Hepatocyte (in vitro differentiated cells): ENCODE measurements at regions not wholly inside any gene's neighbourhood (a gene's known extent, or its start where the extent isn't known, plus 50 kb on each side); places are given as distances from the start of the nearest gene placed in this dataset.

ENCODE experiments used
- DNase-seq: peaks from one replicate; pipeline ENCODE4 v3.0.0-alpha.2; 2016; ENCODE audit warnings: low spot score
- H2AFZ ChIP-seq: fragments of 200-600 bp; sonication (generic); 2 replicates; pipeline ENCODE4 v1.6.0; 2016; ENCODE audit warnings: antibody characterized with exemption, mild to moderate bottlenecking
- H3K27ac ChIP-seq: fragments of 200-600 bp; sonication (generic); 2 replicates; pipeline ENCODE4 v1.5.1; 2016; ENCODE audit warnings: mild to moderate bottlenecking
- H3K27me3 ChIP-seq: fragments of 200-600 bp; sonication (generic); 2 replicates; pipeline ENCODE4 v1.6.1; 2016
- H3K36me3 ChIP-seq: fragments of 200-600 bp; sonication (generic); replicated peaks from 2 replicates; pipeline ENCODE4 v1.5.1; 2016; ENCODE audit warnings: low read depth; ENCODE audit not compliant: insufficient read depth
- H3K4me1 ChIP-seq: fragments of 200-600 bp; sonication (generic); 2 replicates; pipeline ENCODE4 v1.5.1; 2016; ENCODE audit warnings: mild to moderate bottlenecking, moderate library complexity; ENCODE audit not compliant: insufficient read depth
- H3K4me2 ChIP-seq: fragments of 200-600 bp; sonication (generic); 2 replicates; pipeline ENCODE4 v1.6.0; 2016
- H3K4me3 ChIP-seq: fragments of 200-600 bp; sonication (generic); 2 replicates; pipeline ENCODE4 v1.5.1; 2016; ENCODE audit warnings: mild to moderate bottlenecking
- H3K79me2 ChIP-seq: fragments of 200-600 bp; sonication (generic); 2 replicates; pipeline ENCODE4 v1.6.0; 2017; ENCODE audit warnings: mild to moderate bottlenecking
- H3K9me2 ChIP-seq: fragments of 200-600 bp; sonication (generic); replicated peaks from 2 replicates; pipeline ENCODE4 v1.6.0; 2017; ENCODE audit warnings: mild to moderate bottlenecking; ENCODE audit not compliant: insufficient read depth
- H3K9me3 ChIP-seq: fragments of 200-600 bp; sonication (generic); 2 replicates; pipeline ENCODE4 v1.5.1; 2016; ENCODE audit warnings: low read depth, mild to moderate bottlenecking
- H4K20me1 ChIP-seq: fragments of 200-600 bp; sonication (generic); 2 replicates; pipeline ENCODE4 v1.6.0; 2016; ENCODE audit warnings: mild to moderate bottlenecking; ENCODE audit not compliant: insufficient read depth, poor library complexity, severe bottlenecking
- EZH2 ChIP-seq: fragments of 200-600 bp; sonication (generic); IDR thresholded peaks from 2 replicates; pipeline ENCODE4 v1.6.1; 2016; ENCODE audit warnings: antibody characterized with exemption, mild to moderate bottlenecking, borderline replicate concordance
- EZH2phosphoT487 ChIP-seq: fragments of 200-600 bp; sonication (generic); IDR thresholded peaks from one replicate; pipeline ENCODE4 v1.6.1; 2018; ENCODE audit warnings: antibody characterized with exemption, mild to moderate bottlenecking, low read depth, moderate library complexity; ENCODE audit not compliant: unreplicated experiment, severe bottlenecking
- WGBS: methylation state at CpG from one replicate; pipeline ENCODE4 v1.1.6; 2016; ENCODE audit warnings: low lambda C conversion rate; ENCODE audit errors: missing lambda C conversion rate; 5-methylcytosine and 5-hydroxymethylcytosine counted together
- TF ChIP-seq, protein P1 (sequence below): fragments of 200-600 bp; sonication (generic); IDR thresholded peaks from 2 replicates; pipeline ENCODE4 v1.5.1; 2016; ENCODE audit warnings: antibody characterized with exemption, mild to moderate bottlenecking; ENCODE audit not compliant: poor library complexity

- TF ChIP-seq EZH2phosphoT487 (no peak), EZH2 (no peak)
- TF ChIP-seq, protein P1, sequence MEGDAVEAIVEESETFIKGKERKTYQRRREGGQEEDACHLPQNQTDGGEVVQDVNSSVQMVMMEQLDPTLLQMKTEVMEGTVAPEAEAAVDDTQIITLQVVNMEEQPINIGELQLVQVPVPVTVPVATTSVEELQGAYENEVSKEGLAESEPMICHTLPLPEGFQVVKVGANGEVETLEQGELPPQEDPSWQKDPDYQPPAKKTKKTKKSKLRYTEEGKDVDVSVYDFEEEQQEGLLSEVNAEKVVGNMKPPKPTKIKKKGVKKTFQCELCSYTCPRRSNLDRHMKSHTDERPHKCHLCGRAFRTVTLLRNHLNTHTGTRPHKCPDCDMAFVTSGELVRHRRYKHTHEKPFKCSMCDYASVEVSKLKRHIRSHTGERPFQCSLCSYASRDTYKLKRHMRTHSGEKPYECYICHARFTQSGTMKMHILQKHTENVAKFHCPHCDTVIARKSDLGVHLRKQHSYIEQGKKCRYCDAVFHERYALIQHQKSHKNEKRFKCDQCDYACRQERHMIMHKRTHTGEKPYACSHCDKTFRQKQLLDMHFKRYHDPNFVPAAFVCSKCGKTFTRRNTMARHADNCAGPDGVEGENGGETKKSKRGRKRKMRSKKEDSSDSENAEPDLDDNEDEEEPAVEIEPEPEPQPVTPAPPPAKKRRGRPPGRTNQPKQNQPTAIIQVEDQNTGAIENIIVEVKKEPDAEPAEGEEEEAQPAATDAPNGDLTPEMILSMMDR, result no peak
- Histone ChIP-seq H3K4me3 (no peak overlapping the region), H3K4me1 (peaks cover 16% of the 10 kb centered on the region), H4K20me1 (no peaks in the 10 kb centered on the region), H3K4me2 (peak overlapping the region; percentile 51), H3K9me2 (no peaks in the 10 kb centered on the region), H2AFZ (no peak overlapping the region), H3K27ac (peak overlapping the region; percentile 49), H3K27me3 (no peaks in the 10 kb centered on the region), H3K9me3 (no peaks in the 10 kb centered on the region), H3K79me2 (no peaks in the 10 kb centered on the region), H3K36me3 (no peaks in the 10 kb centered on the region)
- no peak for DNase-seq
- WGBS, result 30% methylated on average over 4 of the region's 4 CpGs
Observed at GRCh38 chr12:25828188-25828587, 130.3 kb upstream of the RASSF8 start.

DNA sequence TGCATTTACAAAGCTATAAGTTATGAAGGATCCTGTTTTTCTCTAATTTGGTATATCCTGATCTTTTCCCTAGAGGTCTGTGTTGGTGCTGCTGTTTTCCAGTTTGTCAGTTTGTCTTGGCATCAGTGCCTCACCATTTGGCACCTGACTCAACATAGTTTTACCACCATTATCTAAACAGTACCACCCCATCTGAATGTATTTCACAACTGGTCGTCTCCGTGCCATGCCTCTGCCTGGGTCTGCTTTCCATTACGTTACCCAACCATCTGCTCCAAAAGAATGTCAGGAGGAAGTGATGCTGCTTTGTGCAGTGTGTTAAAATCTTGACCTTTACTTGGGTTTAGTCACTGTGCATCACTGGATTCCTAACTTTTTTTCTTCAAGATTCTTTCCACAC, 129.3 kb upstream of the RASSF8 start:
- 52% methylated on average over 3 of the region's 3 CpGs for WGBS
- Histone ChIP-seq H4K20me1 (no peaks in the 10 kb centered on the region), H3K27ac (peak overlapping the region; percentile 76), H3K9me2 (no peaks in the 10 kb centered on the region), H3K36me3 (no peaks in the 10 kb centered on the region), H3K4me2 (no peak overlapping the region), H3K79me2 (no peaks in the 10 kb centered on the region), H3K9me3 (no peaks in the 10 kb centered on the region), H3K27me3 (no peaks in the 10 kb centered on the region), H3K4me3 (no peak overlapping the region), H3K4me1 (peaks cover 16% of the 10 kb centered on the region), H2AFZ (no peak overlapping the region)
- peak; percentile 40 for DNase-seq
- TF ChIP-seq, protein P1, result no peak
- TF ChIP-seq EZH2phosphoT487 (no peak), EZH2 (no peak)

DNA sequence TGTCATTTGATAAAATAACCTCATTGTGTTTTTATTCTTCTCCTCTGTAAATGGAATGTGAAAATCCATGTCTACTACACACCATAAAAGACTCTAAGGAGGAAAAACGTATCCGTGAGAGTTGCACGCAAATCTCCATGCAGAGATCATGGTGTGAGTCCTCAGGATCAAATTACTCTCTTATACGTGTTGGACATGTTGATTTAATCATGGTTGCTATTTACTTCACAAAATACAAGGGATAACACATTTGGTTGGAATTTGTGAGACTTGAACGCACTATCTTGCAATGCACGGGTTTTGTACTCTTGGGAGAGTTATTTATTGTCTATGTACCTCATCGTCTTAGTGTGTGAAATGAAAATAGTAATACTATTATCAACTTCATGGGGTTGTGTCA, 128.0 kb upstream of the RASSF8 start:
- Histone ChIP-seq H2AFZ (no peak overlapping the region), H3K27me3 (no peaks in the 10 kb centered on the region), H3K36me3 (no peaks in the 10 kb centered on the region), H4K20me1 (no peaks in the 10 kb centered on the region), H3K4me3 (no peak overlapping the region), H3K9me3 (no peaks in the 10 kb centered on the region), H3K4me2 (no peak overlapping the region), H3K79me2 (no peaks in the 10 kb centered on the region), H3K27ac (peak overlapping the region; percentile 76), H3K9me2 (no peaks in the 10 kb centered on the region), H3K4me1 (peaks cover 16% of the 10 kb centered on the region)
- 56% methylated on average over 7 of the region's 7 CpGs for WGBS
- TF ChIP-seq EZH2phosphoT487 (no peak), EZH2 (no peak)
- TF ChIP-seq, protein P1, result no peak
- no peak for DNase-seq

DNA sequence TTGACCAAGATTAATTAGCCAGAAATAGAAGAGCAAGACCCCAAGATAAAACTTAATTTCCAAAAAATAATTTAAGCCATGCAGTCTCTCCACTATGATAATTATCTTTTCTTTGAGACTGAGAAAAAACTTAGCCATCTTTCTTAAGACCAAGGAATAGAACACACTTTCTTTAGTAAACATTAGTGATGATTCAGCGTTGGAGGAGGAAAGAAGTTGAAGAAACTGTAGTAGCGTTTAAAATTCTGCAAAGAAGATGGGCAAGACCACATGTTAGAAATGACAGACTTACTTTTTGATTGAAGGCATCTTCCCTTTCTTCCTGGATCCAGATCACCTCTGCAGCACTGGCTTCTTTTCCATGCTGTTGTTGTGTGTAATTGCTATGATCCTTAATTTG, 124.8 kb upstream of the RASSF8 start:
- Histone ChIP-seq H3K79me2 (no peaks in the 10 kb centered on the region), H3K4me3 (no peak overlapping the region), H3K27ac (no peak overlapping the region), H3K36me3 (no peaks in the 10 kb centered on the region), H4K20me1 (no peaks in the 10 kb centered on the region), H3K4me2 (no peak overlapping the region), H3K4me1 (peaks cover 10% of the 10 kb centered on the region), H3K9me3 (no peaks in the 10 kb centered on the region), H2AFZ (no peak overlapping the region), H3K9me2 (no peaks in the 10 kb centered on the region), H3K27me3 (no peaks in the 10 kb centered on the region)
- TF ChIP-seq, protein P1, result no peak
- TF ChIP-seq EZH2 (no peak), EZH2phosphoT487 (no peak)
- WGBS, result 59% methylated on average over 2 of the region's 2 CpGs
- no peak for DNase-seq
